GM21619 (cell line): ENCODE measurements at regions not wholly inside any gene's neighbourhood (a gene's known extent, or its start where the extent isn't known, plus 50 kb on each side); places are given as distances from the start of the nearest gene placed in this dataset.

Experiments used
- ATAC-seq: cut with Tn5 transposase; IDR thresholded peaks from one replicate; pipeline ENCODE4 v1.9.1; 2021; ENCODE audit not compliant: unreplicated experiment

DNA sequence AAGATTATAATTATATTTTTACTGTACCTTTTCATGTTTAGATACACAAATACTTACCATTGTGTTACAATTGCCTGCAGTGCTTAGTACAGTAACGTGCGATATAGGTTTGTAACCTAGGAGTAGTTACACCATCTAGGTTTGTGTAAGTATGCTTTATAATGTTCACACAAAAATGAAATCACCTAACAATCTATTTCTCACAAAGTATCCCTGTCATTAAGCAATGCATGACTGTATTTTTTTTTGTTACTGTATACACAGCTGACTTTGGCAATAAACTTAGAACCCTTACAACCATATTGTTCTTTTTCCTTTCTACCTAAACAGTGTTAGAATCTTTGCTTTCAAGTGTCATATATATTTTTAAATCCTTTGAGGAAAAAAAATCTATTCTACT is 303.0 kb upstream of the E2F7 start:
- ATAC-seq = no peak

DNA sequence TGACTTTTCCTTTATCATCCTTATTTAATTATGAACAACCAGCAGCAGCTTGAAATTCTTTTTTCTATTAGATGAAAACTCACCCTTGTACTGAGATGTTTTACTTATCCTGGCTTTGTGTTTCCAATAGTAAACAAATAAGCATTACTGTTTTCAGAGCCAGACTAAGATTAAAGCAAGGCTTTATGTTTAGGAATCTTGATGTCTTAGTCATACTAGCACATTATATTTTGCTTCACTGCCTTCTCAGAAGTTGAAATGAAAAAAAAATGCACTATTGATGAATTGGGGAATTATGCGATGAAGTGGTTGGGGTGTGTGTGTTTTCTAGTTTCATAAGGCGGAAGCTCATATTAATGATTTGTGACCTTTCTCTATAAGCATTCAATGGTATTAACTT is 301.2 kb upstream of the E2F7 start:
- ATAC-seq = no peak

DNA sequence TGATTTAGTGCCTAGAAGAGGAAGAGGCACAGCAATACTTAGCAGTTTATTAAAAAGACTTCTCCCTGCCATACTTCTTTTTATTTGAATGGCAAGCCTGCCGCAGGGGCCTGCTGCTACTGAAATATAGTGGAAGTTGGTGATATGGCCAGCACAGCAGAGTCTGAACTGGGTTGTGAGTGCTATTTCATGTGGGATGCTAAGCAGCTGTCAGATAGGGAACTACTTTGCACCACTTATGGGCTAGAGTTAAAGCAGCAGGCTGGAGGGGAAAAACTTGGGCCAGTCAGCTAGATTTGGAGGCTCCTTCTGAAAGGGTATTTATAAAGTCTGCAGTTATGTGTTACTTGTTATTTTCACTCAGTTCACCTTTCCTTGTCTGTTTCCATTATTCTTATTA is 299.0 kb upstream of the E2F7 start:
- no peak for ATAC-seq

DNA sequence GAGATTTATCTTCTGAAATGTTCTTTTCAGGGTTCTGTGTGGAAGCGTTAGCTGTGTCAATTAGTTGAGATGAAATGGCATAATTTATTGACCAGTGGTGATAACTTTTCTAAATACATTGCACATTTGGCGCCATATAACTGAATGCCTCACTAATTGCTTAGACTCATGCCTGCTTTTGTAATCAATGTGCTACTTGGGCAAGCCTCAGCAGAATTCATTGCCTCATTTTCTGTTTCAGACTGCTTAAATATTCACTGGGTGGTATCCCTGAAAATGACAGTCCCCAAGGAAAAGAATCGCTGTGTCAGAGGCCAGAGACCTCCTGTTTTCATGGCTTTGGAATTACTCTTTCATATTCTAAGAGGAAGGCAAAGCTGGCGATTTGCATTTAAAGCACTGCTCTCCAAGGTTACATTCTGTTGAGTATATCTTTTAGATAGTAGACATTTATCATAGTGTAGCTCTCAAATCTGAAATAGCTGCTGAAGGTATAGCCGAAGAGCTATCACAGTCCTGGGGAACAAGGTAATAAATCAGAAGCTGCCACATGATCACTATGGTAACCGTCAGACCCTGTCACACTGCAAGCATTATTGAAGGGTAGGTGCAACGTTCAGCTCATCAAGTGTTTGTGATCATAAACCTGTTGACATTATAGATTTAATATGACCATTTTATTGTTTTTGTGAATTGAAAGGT is 297.3 kb upstream of the E2F7 start:
- ATAC-seq = no peak

DNA sequence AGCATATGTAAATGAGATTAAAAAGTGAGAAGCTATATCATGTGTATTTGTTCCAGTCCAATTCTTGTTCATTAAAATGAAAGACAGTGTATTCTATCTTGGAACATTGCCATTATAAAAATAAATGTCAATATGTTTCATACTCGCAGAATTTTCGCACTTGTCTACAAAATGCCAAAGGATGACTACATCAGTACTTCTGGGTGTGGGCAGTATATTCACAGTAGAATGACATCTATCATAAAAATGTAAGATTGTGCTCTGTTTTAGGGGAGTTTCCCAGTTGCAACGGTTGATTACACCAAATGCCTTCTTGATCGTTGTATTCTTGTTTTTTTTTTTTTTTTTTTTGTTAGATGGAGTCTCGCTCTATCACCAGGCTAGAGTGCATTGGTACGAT is 292.3 kb upstream of the E2F7 start:
- ATAC-seq = no peak

DNA sequence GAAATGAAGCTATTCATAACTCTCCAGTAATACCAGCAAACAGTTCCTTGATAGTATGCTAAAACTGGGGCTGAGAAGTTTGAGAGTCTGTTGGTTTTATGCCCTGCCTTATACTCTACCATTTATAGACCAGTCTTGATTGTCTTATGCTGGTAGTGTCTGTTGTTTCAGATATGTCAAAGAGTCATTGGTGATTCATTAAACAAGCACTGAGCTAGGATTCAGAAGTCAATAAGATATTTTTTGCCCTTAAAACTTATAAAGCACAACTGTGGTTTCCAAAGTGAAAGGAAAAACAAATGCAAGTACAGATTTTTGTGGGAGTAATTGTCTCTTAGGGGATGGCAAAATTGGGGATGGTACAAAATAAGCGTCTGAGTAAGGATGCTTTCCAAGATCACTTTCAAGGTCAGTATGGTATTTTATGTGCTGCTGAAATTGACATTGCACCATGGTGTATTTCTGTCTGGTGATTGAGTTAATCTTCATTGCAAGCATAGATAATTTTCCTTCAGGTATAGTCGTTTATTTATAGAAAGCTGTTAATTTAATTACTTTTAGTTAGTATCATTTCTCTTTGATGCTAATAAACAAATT is 289.5 kb upstream of the E2F7 start:
- no peak for ATAC-seq

DNA sequence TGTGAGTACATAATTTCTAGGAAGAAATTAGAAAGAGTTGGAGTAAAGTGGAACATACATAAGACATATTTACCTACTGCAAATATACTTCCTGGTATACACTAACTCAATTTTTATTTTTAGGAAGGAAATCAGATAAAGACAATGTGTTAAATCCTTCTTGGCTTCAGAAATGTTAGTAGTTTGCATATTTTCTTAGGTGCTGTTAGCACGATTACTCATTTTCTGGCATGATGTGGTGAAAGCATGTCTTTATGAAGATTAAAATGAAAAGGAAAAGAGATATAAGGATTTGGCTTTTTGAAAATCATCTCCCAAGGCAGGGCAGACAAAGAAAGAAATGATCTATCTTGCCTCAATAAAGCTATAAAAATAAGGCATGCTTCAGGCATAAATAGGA is 287.6 kb upstream of the E2F7 start:
- no peak for ATAC-seq

DNA sequence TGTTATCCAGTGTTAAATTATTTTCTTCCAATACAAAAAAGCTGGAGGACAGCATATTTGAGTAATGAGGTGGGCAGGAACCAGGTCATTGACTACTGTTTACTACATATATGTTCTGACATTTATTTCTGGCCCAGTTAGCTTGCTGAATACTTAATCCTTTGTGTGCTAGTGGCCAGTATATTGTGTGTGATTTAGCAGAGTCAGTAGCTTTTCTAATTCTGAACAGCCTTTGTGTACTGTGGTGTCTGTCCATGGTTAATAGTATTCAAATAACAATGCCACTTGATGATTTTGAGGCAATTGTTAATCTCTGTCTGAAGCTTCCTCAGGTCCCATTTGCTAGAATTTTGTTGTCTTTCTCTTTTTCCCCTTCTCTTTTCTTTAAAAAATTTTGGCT is 286.5 kb upstream of the E2F7 start:
- ATAC-seq = no peak

DNA sequence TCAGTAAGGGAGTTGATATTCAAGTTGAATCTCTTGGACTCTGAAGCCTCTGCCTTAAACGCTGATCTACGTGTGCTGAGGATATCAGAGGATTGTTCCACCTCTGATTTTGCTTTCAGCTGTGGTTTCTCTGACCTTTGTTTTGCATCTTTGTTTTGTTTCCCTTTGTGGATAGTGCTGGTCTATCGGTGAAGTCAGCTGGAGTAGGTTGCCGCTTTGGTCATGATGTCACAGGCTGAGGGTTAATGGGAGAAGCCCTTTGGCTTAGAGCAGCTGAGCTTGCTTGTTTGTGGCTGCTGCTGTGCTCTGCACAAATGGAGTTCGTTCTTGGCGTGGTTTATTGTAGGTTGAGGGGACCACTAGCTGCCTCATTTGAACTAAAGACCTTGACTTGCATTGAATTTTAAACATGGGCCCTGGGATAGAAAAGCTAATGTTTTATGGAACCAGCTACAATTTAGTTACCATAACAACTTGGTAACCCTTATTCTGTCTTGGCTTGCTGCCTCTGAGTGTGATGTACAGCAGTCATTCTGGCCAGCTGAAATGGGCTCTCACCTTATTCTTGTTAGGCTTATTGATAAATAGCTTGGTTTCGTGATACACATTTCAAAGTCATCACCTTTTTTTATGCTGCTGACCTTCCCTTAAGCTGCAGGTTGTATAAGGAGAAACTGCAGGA is 284.5 kb upstream of the E2F7 start:
- ATAC-seq = no peak

DNA sequence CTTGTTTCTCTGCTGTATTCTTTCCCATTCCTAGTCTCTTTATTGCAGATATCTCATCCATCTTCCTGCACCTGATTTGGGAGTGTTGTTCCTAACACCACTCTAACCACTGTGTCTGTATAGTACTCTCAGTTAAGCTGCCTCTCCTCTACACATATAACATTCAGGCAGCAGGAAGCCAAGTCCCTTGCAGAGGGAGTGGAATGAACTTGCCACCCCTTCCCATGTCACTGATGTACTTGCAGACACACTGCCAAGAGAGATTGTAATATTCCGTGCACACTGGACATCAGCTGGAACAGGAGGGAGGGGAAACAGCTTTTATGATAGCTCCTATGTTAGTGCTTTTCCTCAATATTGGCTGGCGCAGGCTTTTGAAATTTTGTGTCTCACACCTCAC is 281.6 kb upstream of the E2F7 start:
- no peak for ATAC-seq

DNA sequence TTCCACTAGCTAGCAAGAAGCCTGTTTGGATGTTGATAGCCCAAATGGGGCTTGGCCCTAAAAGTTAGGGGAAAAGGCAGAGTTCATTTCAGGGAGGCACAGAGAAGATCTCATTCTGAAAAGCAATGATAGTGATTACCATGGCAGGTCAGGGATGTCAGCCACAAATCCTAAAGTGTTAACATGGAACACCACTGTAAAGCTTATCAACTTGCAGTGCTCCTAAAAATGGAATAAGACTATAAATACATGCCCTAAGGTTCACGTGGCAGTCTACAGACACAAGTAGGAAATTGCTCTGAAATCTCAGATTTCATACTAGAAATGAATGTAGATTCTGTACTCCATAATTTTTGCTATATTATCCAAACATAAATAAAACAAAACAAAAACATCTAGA is 280.0 kb upstream of the E2F7 start:
- no peak for ATAC-seq

DNA sequence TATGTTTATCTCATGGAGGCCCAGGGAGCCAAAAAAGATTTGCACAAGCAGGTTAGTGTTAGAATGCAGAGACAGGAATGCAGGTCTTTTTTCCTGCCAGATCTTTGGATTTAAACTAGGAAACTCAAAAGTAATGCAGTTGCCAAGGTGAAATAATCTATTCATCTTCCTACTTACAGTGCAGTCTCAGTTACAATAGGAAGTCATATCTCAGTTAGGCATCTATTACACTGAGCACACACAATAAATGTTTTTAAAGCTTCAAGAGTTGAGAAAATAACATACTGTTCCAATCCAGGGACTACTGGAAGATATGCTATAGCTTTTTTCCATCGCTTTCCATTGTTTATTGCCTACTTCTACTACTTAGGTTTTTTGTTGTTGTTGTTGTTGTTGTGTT is 279.3 kb upstream of the E2F7 start:
- ATAC-seq = no peak

DNA sequence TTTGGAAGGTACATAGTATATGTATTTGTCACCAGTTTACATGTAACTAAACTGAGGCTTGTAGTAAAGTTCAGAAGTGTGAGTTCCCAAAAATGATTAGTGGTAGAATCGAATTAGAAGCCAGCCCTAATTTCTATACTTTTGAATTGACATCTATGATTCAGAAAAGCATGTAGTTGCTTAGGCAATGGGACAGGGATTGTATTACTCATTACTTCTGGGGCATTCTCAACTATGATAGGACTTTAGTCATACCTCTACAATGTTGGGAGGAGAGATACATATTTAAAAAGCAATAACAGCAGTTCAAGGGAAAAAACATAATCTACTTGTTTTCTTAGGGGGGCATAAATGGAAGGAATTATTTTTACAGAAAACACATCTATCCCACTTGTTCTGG is 277.9 kb upstream of the E2F7 start:
- no peak for ATAC-seq

DNA sequence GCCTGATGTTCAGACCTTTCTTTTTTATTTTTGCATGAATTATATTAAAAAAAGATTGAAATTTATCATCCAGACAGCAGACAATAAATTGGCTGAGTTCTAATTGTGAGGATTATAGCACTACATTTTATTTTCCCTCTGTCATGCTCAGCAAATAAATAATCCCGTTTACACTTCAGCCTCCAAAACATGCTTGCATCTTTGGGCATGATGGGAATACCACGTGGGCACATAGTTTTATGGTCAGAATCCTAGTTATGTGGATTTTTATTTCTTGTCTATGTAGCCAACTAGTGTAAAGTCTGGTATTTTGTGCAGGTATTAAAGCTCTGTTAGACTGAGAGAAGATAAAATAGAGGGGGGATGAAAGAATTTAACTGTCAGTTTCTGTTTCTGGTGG is 276.9 kb upstream of the E2F7 start:
- no peak for ATAC-seq

DNA sequence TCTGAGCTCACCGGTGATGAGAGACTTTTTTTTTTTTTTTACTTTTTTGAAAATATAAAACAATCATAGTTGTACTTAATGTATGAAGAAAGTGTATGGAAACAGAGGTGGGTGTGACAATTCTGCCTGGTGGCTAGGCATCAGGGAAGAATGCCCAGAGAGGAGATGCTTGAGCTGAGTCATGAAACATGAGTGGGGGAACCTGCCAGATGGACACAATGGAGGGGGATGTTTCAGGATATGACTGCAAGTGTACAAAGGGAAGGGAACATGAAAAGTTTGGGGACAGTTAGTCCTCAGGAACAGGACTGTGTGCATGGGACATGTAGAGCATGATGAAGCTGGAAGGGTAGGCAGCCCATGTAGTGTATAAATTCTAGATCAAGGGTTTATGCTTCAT is 274.2 kb upstream of the E2F7 start:
- ATAC-seq = no peak

DNA sequence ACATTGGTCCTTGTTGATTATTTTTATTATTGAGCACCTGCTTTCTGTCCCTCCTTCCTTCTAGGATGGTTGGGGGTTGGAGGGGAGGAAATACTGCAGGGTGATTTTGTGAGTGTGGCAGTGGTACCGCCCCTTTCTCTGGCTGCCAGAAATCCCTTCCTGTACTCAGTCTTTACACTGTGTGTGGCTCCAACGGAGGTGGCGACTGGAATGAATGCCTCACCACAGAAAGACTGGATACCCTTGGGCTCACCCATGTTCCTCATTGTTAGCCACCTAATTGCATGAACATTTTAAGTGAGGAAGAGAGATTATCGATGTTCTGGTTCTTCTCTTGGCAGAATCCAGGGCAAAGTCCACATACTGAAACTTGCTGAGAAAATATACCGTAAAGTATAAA is 272.0 kb upstream of the E2F7 start:
- no peak for ATAC-seq

DNA sequence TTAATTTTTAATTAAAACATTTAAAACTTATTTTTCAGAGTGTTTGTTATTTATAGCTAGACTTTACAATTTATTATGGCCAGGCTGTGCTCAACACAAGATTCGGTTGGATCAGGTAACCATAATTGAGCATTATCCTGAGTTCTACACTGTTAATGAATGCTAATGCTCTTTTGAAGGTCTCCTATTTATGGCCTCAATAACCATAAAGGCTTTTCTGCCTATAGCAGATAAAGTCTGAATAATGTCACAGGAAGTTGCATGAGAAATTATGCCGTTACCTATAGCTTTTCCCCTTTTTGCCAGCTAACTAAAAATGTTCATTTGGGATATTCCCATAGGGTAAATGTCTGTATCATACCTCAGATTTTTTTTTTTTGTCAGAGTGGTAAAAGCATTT is 269.4 kb upstream of the E2F7 start:
- ATAC-seq = no peak

DNA sequence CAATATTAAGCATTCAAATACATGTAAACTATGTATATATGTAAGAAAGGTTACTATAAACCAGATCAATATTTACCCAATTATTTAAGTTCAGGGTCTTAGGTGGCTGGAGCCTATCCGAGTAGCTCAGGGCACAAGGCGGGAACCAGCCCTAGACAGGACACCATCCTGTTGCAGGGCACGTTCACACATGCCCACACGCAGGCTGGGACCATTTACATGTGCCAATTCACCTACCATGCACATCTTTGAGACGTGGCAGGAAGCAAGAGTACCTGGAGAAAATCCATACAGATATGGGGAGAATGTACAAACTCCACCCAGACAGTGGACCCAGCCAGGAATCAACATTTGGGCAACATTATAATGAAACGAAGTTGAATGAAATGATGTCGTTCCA is 263.0 kb upstream of the E2F7 start:
- ATAC-seq = no peak

DNA sequence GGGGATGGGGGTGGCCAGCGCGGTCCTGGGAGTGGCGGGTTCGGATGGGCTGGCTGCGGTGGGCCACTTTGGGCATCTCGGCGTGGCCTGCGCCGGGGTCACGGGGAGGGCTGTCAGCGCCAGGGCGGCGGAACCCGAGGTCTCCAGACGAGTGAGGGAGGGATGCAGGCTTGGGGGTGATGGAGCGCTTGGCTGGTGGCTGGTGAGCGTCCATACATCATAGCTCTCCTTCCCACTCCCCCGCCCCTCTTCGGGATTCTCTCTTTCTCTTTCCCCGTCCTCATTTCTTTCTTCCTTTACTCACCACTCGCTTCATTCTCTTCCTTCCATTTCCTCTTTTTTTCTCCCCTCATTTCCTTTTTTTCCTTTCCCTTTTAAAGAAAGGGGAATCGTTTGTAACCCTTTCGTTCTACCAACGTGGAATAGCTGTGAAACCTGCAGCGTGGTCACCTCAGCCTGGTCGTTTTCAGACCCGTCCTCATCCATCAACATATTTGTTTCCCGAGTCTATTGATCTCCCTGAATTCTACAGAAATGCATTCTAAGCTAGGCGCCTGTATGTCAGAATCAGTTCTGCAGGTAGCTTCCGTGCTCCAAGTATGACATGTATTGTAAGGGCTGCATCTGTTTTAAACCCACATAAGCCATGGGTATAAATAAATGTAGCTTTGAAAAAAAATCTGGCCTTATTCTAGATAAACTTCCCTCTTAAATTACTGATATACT is 260.3 kb upstream of the E2F7 start:
- no peak for ATAC-seq

DNA sequence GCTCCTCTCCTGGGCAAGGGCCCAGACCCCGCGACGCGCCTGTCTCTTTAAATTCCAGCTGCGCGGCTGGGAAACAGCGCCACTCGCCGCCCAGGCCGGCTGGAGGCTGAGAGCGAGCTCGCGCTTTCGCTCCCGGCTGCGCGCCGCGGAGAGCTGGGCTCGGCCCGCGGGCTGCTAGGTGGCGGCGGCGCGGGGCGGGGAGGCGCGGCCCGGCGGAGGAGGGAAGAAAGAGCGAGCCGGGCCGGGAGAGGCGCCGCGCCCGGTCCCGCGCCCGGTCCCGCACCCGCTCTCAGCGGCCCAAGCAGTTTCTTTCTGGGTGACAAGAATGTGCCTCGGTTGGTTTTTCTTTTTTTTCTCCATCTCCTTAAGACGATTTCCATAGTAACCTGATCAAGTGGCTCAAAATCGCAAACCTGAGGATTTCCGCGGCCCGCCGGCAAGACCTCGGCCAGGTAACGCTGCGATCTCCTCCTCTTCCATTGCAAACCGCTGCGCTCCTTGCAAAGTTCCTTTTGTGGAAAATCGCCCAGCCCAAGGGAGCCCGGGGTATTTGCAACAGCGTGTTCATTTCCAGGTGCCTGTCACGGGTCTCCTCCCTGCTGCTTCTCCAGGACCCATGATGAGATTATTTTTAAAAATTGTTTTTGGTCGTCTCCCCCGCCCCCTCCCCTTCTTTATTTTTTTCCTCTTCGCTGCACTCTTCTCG is 259.5 kb upstream of the E2F7 start:
- ATAC-seq = peak; percentile 91

DNA sequence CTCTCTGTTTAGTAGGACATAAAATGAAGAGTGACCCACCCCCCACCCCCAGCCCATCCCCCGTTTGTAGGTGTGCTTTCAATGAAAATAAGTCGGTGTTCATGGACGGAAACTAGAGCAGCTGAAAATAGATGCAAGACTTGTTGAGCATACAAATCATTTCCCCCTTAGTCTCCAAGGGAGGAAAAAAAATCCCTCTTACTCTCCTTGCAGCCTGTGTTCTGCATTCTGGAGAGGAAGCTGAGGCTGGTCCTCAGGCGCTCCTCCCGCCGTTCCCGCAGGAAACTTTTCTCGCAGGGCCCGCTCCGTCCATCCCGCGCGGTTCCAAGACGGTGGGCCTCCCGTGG is 259.0 kb upstream of the E2F7 start:
- ATAC-seq = no peak
